ENCODE measurements at regions not wholly inside any gene's neighbourhood (a gene's known extent, or its start where the extent isn't known, plus 50 kb on each side); places are given as distances from the start of the nearest gene placed in this dataset.

- CTCF ChIA-PET: no interaction called here
- no peak overlapping the region for H3K4me3 ChIP-seq (ENCODE audit: low read depth, low read length)
- no peak for DNase-seq (ENCODE audit: low read depth, low spot score)
- POLR2A ChIA-PET: no interaction called here
- TF ChIP-seq CTCF (IDR thresholded peaks at IDR 0.05; ENCODE audit: insufficient read depth, low read length, missing control alignments): no peak
These were observed 370.1 kb upstream of the MMS22L start for GRCh38 chr6:97653076-97653475.

DNA sequence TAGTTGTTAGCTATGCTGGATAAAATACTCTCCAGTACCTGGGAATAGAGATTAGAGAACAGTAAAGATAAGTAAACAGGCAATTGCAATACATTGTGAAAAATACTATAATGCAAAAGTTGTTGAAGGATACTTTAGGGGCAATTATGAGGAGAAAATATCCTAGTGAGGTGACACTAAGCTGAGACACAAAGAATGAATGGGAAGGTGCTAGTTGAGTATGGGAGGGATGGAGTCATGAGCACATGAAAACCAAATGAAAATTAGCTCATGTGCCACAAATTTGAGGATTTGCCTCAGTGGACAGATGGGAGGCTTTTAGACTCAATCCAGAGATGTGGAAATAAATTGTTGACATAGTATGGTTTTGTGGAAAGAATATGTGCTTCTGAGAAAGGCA is 370.5 kb upstream of the MMS22L start:
- ChIA-PET CTCF (no interaction called here), POLR2A (no interaction called here)
- no peak for TF ChIP-seq CTCF (IDR thresholded peaks at IDR 0.05; ENCODE audit: insufficient read depth, low read length, missing control alignments)
- H3K4me3 ChIP-seq (ENCODE audit: low read depth, low read length): no peak overlapping the region
- no peak for DNase-seq (ENCODE audit: low read depth, low spot score)

DNA sequence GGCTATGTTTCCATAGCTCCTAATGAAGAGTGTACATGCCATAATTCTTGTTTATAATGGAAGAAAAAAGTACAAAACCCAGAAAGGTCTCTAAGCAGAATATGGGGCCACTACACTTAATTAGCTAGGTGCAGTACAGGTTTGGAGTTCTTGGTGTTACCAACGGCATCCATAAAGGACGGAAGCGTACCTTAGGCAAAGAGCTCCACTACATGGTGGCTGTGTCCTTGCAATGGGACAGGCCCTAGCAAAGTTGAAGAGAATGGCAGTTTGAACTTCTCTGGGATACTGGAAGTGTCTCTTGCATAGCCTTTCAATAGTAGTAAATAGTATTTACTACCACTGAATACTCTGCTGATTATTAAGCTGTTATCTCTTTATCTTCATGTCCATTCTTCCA is 371.7 kb upstream of the MMS22L start:
- H3K4me3 ChIP-seq (ENCODE audit: low read depth, low read length): no peak overlapping the region
- ChIA-PET POLR2A (no interaction called here), CTCF (interaction anchor here (1.4 kb wide), 1 partner anchor 18 kb away, joined by 3 read pairs; no protein-coding TSS in a partner anchor)
- DNase-seq (ENCODE audit: low read depth, low spot score): no peak
- TF ChIP-seq CTCF (IDR thresholded peaks at IDR 0.05; ENCODE audit: insufficient read depth, low read length, missing control alignments): no peak

DNA sequence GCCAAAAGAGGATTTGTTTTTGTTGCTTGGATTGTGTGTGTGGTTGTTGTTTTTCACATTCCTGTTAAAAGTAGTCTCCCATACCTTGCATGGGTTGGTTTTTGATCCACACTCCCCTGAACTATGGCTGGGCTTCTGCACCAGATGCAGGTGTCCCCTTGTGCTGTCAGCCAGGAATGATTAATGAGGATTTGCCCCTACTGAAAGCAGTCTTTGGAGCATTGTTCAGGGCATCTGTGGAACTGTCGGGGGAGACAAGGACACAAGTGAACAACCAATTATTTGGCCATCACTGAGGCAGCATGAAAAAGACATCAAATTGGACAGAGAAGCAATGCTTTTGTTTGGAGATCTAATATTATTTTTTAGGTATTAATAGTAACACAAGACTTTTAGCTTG is 373.2 kb upstream of the MMS22L start:
- no peak for DNase-seq (ENCODE audit: low read depth, low spot score)
- CTCF ChIA-PET: interaction anchor here (0.5 kb wide), 1 partner anchor 337 kb away, joined by 3 read pairs; no protein-coding TSS in a partner anchor
- no peak for TF ChIP-seq CTCF (IDR thresholded peaks at IDR 0.05; ENCODE audit: insufficient read depth, low read length, missing control alignments)
- POLR2A ChIA-PET: no interaction called here
- H3K4me3 ChIP-seq (ENCODE audit: low read depth, low read length): no peak overlapping the region

DNA sequence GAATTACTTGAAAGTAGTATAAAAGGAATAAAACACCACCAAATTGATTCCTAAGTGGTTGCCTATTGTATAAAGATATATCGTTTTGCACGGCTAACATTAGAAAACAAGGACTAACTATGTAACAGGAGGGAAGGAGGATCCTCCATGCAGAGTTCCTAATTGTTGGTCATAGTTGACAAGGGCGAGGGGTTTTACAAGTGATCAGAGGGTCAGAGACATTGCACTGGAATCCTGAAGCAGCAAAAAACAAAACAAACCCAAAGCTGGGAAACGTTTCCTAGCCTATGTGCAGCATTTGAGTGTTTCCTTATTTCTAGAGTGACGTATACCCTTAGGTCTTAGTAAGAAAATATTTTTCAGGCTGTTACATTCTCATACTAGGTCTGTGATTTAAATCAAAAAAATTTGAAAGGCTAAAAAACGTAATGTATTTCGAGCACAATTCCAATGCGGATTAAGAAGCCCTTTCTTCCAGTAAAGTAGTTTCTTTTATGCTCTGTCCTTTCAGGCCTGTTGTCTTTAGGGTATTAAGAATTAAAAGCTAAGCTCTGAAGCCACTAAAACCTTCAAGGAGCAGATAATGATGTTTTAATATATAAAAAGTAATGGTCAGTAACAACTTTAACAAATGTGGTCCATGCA is 373.8 kb upstream of the MMS22L start:
- POLR2A ChIA-PET: no interaction called here
- TF ChIP-seq CTCF (IDR thresholded peaks at IDR 0.05; ENCODE audit: insufficient read depth, low read length, missing control alignments): no peak
- no peak for DNase-seq (ENCODE audit: low read depth, low spot score)
- CTCF ChIA-PET: interaction anchor here (0.5 kb wide), 1 partner anchor 336 kb away, joined by 3 read pairs; no protein-coding TSS in a partner anchor
- H3K4me3 ChIP-seq (ENCODE audit: low read depth, low read length): no peak overlapping the region

GRCh38 chr6:97658090-97658489 is 375.1 kb upstream of the MMS22L start:
- no peak overlapping the region for H3K4me3 ChIP-seq (ENCODE audit: low read depth, low read length)
- DNase-seq (ENCODE audit: low read depth, low spot score): no peak
- CTCF ChIA-PET: no interaction called here
- POLR2A ChIA-PET: no interaction called here
- TF ChIP-seq CTCF (IDR thresholded peaks at IDR 0.05; ENCODE audit: insufficient read depth, low read length, missing control alignments): no peak
